ENCODE measurements at regions not wholly inside any gene's neighbourhood (a gene's known extent, or its start where the extent isn't known, plus 50 kb on each side); places are given as distances from the start of the nearest gene placed in this dataset.

GRCh38 chr12:76198839-76199238 lies 114.4 kb upstream of the NAP1L1 start:
- DNase-seq (no peak), ATAC-seq (ENCODE audit: low FRiP score in 2 of 2) (no peak)
- Histone ChIP-seq H3K36me3 (no peaks in the 10 kb centered on the region), H3K27me3 (no peaks in the 10 kb centered on the region), H3K27ac (no peak overlapping the region), H3K9me3 (peaks cover 6 to 19% (median 17%) of the 10 kb centered on the region in 4 donors), H3K4me1 (no peaks in the 10 kb centered on the region), H3K4me3 (no peak overlapping the region)
- TF ChIP-seq CTCF (IDR thresholded peaks at IDR 0.05) (no peak), POLR2AphosphoS5 (IDR thresholded peaks at IDR 0.05) (no peak)
- WGBS, 2 donors: 90 to 92% methylated on average over 1 of the region's 1 CpG

DNA sequence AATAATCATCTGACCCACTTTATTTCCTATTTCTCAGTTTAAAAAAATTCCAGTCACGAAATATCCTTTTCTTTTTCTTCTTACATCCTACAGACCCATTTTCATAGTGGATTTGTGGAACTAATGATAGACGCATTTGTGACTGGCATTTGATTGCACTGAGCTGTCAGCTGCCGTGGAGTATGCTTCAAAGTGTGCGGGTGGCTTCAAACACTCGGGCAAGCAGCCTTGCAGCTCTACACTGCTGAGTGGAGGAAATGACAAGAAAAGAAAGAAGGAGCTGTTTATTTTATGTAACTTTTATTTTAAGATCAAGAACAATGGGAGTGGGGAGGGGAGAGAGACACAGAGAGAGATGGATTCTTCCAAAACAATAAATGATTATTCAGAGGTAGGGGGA lies 112.8 kb upstream of the NAP1L1 start:
- Histone ChIP-seq H3K9me3 (peaks cover 6 to 19% (median 17%) of the 10 kb centered on the region in 4 donors), H3K4me3 (no peak overlapping the region), H3K27ac (no peak overlapping the region), H3K36me3 (no peaks in the 10 kb centered on the region), H3K27me3 (no peaks in the 10 kb centered on the region), H3K4me1 (no peaks in the 10 kb centered on the region)
- ATAC-seq (ENCODE audit: low FRiP score in 2 of 2): no peak
- DNase-seq: no peak
- TF ChIP-seq CTCF (IDR thresholded peaks at IDR 0.05): no peak
- TF ChIP-seq POLR2A (IDR thresholded peaks at IDR 0.05): no peak
- TF ChIP-seq EP300 (IDR thresholded peaks at IDR 0.05): no peak
- TF ChIP-seq POLR2AphosphoS5 (IDR thresholded peaks at IDR 0.05): no peak
- 47 to 49% methylated on average over 5 of the region's 5 CpGs for WGBS, 2 donors

- Histone ChIP-seq H3K36me3 (no peaks in the 10 kb centered on the region), H3K27ac (no peak overlapping the region), H3K9me3 (peaks cover 6 to 19% (median 17%) of the 10 kb centered on the region in 4 donors), H3K4me1 (no peaks in the 10 kb centered on the region), H3K27me3 (no peaks in the 10 kb centered on the region), H3K4me3 (no peak overlapping the region)
- no peak for DNase-seq
- TF ChIP-seq CTCF (IDR thresholded peaks at IDR 0.05): no peak
- TF ChIP-seq POLR2A (IDR thresholded peaks at IDR 0.05): no peak
- TF ChIP-seq EP300 (IDR thresholded peaks at IDR 0.05): no peak
- no peak for TF ChIP-seq POLR2AphosphoS5 (IDR thresholded peaks at IDR 0.05)
- WGBS, 2 donors: 50 to 81% methylated on average over 1 of the region's 1 CpG
- ATAC-seq (ENCODE audit: low FRiP score in 2 of 2): no peak
Measured at GRCh38 chr12:76195920-76196319, 111.4 kb upstream of the NAP1L1 start.

- DNase-seq (no peak), ATAC-seq (ENCODE audit: low FRiP score in 2 of 2) (no peak)
- TF ChIP-seq EP300 (IDR thresholded peaks at IDR 0.05) (no peak), POLR2A (IDR thresholded peaks at IDR 0.05) (no peak), POLR2AphosphoS5 (IDR thresholded peaks at IDR 0.05) (no peak), CTCF (IDR thresholded peaks at IDR 0.05) (no peak)
- Histone ChIP-seq H3K4me1 (no peaks in the 10 kb centered on the region), H3K27ac (no peak overlapping the region), H3K36me3 (no peaks in the 10 kb centered on the region), H3K4me3 (no peak overlapping the region), H3K9me3 (peaks cover 6 to 19% (median 15%) of the 10 kb centered on the region in 4 donors), H3K27me3 (no peaks in the 10 kb centered on the region)
Measured at GRCh38 chr12:76194724-76195123, 110.2 kb upstream of the NAP1L1 start.

DNA sequence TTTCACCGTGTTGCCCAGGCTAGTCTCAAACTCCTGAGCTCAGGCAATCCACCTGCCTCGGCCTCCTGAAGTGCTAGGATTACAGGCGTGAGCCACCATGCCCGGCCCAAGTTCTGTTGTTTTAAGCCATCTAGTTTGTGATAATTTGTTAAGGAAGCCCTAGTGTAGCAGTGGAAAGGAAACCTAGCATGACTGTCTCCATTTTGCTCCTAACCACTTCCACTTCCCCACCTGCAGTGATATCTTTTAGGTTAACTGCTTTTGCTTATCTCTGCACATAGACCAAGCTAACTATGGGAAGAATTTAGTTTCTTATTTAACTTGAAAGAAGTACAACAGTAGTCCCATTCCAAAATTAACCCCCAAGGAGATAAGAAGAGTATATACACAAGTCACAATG lies 109.5 kb upstream of the NAP1L1 start:
- Histone ChIP-seq H3K27ac (no peak overlapping the region), H3K27me3 (no peaks in the 10 kb centered on the region), H3K9me3 (peaks cover 6 to 11% (median 7%) of the 10 kb centered on the region in 4 donors), H3K4me3 (no peak overlapping the region), H3K36me3 (no peaks in the 10 kb centered on the region), H3K4me1 (no peaks in the 10 kb centered on the region)
- DNase-seq (no peak), ATAC-seq (ENCODE audit: low FRiP score in 2 of 2) (no peak)
- WGBS, 2 donors: 89 to 100% methylated on average over 4 of the region's 4 CpGs
- TF ChIP-seq POLR2A (IDR thresholded peaks at IDR 0.05): no peak
- TF ChIP-seq CTCF (IDR thresholded peaks at IDR 0.05): no peak
- TF ChIP-seq EP300 (IDR thresholded peaks at IDR 0.05): no peak
- no peak for TF ChIP-seq POLR2AphosphoS5 (IDR thresholded peaks at IDR 0.05)

Data from upper lobe of left lung (tissue), 6 donors.